Peyer's patch (tissue), 4 donors: ENCODE measurements at regions not wholly inside any gene's neighbourhood (a gene's known extent, or its start where the extent isn't known, plus 50 kb on each side); places are given as distances from the start of the nearest gene placed in this dataset.

ENCODE experiments used
- CTCF ChIP-seq, 6 experiments: fragments of 450-650 bp in 4 of 6; fragments of 200-600 bp in 2 of 6; sonication (generic) in 1 of 6; IDR thresholded peaks; one replicate each; pipeline ENCODE4 v1.5.1; 2017 to 2019; ENCODE audit warnings: antibody characterized with exemption in 6 of 6, mild to moderate bottlenecking in 3 of 6, moderate library complexity in 1 of 6
- POLR2A ChIP-seq, 2 donors: fragments of 450-650 bp; IDR thresholded peaks; one replicate each; pipeline ENCODE4 v1.5.1; 2017; ENCODE audit warnings: antibody characterized with exemption in 2 of 2, mild to moderate bottlenecking in 2 of 2, moderate library complexity in 2 of 2

DNA sequence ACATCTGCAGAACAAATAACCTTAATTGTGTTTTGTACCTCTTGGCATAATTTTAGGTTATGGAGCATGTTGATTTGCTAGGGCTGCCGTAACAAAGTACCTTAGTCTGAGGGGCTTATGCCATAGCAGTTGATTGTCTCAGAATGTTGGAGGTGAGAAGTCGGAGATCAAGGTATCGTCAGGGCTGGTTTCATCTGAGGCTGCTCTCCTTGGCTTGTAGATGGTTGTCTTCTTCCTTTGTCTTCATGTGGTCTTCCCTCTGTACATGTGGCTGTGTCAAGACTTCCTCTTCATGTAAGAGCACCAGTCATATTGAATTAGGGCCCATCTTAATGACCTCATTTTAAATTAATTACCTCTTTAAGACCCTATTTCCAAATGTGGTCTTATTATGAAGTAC, 64.4 kb upstream of the PTHLH start:
- TF ChIP-seq CTCF (IDR thresholded peaks at IDR 0.05) (no peak), POLR2A (IDR thresholded peaks at IDR 0.05) (no peak)
